NCI-H2107 treated with DMSO at 0.1 percent for 48 hours (cell line): ENCODE measurements at regions not wholly inside any gene's neighbourhood (a gene's known extent, or its start where the extent isn't known, plus 50 kb on each side); places are given as distances from the start of the nearest gene placed in this dataset.
"Not testable (repeated sequence)": the region's sequence is repeated elsewhere in the genome, so short reads cannot be mapped to it uniquely, and the experiment has no call there.

Experiments used
- DNase-seq: peaks from one replicate; lab custom pipeline; 2025; ENCODE audit not compliant: unreplicated experiment; lab: John Stamatoyannopoulos, UW

DNA sequence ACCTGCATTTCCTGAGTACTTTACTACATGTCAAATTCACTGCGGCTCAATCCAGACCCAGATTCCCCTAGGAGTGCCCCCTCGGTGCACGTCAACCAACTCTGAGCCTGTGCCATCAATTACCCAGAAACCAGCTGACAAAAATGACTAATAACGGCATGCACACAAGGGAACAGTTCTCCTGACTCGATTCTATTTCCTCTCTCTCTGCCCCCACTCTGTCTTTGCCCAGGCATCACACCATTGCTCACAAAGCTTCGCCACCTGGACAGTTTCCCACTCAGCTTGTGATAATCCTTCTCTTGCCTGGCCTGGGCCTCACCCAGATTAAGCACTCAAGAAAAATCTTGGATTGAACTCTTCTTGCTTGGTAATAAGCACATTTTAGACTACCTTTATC is 115.3 kb upstream of the NDUFV2 start:
- DNase-seq, result no peak

DNA sequence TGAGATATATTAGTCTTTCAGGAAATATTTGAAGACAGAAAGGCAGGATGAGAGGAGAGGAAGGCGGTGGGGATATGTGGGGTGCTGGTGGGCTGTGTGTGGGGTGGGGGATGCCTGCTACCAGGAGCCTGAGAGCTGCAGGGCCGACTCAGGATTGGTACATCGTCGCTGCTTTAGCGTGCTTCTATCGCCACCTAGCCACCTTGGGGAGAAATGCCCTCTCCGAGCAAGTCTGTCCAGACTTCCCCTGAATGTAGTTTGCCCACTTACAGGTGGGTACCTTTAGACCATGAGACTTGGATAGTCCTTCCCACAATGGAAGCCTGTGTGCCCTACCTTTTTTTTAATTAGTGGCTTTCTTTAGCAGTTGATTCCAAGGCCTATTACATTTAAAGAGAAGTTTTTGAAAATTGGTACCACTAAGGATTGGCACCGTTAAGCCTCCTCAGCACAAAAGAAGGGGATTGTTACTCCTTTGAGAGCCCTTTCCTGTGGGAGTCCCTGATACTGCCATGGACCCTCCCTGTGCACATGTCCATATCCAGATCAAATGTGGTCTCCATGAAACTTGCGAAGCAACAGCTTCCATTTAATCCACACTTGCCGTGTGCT is 114.1 kb upstream of the NDUFV2 start:
- DNase-seq, result peak; percentile 5

GRCh38 chr18:8989017-8989416 is 113.5 kb upstream of the NDUFV2 start:
- no peak for DNase-seq

DNA sequence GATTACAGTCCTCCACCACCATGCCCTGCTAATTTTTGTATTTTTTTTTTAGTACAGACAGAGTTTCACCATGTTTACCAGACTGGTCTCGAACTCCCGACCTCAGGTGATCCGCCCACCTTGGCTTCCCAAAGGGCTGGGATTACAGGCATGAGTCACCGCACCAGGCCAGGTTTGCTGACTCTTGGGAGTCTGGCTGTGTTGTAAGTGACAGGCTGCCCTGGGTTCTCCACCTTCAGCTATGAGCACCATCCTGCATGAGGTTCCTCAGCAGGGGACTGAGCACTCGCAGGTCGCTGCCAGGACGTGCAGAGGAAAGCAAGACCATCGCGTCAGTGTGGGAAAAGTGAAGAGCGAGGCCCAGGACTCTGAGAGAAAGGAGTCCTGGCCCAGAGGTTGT is 112.6 kb upstream of the NDUFV2 start:
- DNase-seq, result no peak

DNA sequence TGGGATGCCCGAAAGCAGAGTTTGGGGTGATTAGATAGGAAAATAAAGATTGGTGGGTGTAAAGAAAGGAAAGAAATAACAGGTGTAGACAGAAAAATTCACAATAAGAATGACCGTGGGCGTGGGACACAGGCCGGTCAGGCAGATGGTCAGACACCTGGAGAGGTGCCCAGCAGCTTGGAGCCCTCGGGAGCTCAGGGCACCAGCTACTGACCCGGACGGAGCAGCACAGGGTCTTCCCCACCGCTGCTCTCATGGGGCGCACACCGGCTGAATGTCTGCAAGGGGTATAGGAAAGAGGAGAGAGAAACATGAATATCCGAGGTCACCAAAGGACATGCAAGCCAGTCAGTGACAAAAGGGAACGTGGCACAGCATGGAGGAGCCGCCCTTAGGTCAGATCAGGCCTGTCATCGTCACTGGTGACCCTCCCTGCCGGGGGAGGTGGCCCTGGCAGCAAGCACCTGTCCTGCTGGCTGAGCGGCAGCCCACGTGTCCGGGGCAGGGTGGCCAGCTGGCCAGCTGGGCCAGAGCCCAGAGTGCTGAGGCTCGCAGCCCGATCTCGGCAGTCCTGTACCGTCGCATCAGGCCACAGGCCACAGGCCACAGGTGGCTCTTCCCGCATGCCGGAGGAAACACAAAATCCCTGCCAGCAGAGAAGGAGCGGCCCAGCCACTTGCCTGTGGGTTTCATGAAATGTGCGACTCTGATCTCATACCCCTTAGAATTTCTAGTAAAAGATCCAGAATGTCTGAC is 112.0 kb upstream of the NDUFV2 start:
- DNase-seq, result no peak

DNA sequence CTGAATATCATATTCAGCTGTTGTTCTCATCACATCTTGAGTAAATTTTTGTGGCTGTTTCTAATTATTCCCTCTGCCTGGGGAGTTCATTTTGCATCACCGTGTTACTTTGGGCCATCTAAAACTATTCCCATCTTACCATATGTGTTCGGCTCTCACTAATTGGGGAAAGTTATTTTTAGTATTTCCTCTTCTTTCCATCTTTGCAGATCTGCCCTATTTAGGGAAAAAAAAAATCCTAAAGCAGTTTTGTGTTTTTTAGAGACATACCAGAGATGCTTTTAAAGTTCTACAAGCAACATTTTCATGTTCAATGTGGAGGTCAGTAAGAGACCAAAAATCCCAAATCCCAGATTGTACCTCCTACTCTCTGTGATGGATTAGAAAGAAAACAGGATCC is 111.3 kb upstream of the NDUFV2 start:
- no peak for DNase-seq

DNA sequence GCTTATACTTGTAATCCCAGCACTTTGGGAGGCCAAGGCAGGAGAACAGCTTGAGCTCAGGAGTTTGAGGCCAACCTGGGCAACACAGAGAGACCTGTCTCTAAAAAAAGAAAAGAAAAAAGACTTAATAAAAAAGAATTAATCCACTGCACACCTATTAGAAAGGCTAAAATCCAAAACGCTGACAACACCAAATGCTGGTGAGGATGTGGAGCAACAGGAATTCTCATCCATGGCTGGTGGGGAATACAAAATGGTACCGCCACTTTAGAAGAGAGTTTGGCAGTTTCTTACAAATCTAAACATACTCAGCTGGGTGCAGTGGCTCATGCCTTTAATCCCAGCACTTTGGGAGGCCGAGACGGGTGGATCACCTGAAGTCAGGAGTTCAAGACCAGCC is 110.0 kb upstream of the NDUFV2 start:
- not testable (repeated sequence) for DNase-seq

DNA sequence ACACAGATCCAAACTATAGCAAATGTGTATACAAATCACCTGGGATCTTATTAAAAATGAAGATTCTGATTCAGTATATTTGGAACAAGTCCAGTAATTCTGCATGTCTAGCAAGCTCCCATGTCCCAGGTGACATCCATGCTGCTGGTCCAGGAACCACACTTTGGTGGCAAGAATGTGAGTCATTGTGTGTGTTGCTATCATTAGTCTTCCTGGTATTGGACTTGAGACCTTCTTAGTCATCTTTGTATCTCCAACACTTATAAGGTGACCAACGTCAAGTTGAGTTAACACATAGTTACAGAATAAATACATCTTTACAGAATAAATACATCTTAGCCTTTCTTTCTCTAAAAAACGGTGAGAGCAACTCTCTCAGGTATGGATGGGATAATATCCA is 107.9 kb upstream of the NDUFV2 start:
- DNase-seq, result no peak

DNA sequence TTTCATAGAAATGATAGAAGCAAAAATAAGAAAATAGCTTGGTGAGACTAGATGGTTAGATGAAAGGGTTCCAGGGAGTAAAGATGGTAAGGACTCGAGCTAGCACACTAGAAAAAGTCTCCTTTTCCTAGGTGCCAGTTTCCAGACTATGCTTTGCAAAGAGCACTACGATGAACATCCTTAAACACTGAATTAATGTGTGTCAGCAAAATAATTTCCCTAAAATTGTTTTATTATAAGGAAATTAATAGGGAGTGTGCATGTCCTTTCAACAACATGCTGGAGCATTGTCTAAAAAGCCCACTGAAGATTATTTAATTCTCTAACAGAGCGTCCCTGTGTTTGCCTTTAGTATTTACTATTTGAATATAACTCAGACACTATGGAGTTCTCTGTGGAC is 107.4 kb upstream of the NDUFV2 start:
- DNase-seq, result no peak

DNA sequence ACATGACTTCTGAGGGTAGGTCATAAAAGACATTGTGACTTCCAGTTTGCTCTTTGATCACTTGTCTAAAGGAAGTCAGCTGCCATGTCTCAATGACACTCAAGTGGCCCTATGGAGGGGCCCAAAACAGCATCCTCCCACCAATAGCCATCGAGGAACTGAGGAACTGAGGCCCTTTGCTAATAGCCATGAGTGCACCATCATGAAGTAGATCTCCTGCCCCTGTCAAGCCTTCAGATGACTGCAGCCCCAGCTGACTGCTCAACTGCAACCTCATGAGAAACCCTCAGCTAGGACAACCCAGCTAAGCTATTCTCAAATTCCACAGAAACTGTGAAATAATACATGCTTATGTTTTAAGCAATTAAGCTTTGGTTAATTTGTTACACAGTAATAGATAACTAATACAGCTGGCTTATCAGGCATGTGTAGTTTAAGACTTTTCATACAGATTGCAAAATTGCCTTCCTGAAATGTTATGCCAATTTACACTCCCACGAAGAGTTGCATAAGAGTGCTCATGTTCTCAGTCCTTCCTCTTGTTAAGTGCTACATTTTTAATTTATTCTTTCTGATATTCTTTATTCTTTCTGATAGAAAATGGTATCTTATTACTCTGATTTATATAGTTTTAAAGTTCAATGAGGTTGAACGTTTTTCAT is 105.6 kb upstream of the NDUFV2 start:
- no peak for DNase-seq

GRCh38 chr18:8997634-8998033 is 104.9 kb upstream of the NDUFV2 start:
- no peak for DNase-seq

DNA sequence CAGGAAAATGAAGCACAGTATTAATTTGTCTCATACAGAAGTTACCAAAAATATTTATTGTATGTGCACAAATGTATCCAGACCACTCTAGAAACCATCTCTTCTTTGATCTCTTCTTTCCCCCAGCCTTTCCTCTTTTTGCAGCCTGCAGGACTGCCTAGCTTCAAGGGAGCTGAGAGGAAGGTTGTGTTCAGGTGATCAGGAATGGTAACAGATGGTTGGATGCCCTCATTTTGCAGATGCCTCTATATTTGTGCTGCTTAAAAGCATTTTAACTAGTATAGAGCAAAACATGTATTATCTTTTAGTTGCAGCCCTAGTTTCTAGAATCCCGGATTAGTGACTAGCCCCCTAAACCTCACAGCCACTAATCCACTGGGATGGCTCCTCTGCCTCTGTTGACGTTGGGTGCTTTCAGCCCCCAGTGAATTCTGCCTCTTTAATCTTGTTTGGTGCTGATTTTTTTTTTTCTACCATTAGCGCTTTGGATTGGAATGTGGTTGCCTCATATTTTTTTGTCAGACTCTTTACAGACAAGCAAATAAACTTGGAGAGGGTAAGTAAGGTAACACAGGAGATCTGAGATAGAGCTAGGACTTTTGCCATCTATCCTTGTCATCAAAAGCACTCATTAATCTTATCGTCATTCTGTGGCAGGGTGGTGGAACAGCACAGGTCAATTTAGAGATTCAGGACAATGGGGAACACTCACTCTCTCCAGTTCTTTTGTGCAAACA is 103.8 kb upstream of the NDUFV2 start:
- peak; percentile 3 for DNase-seq

DNA sequence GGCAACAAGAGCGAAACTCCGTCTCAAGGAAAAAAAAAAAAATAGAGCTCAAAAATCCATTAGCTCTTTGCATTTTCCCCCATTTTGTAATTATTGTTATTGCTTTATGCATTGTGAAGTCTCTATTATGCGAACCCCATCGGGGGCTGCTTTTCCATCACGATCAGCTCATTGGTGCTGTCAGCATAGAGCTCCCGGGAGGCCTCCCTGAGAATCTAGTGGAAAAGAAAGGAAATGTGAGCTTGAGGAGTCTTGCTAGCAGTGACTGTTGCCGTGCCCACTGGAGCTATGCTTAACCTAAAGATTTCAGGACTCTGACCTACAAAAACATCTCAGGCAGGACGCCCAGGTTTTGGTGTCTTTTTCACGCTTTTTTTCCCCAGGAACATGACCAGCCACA is 102.6 kb upstream of the NDUFV2 start:
- DNase-seq, result no peak

DNA sequence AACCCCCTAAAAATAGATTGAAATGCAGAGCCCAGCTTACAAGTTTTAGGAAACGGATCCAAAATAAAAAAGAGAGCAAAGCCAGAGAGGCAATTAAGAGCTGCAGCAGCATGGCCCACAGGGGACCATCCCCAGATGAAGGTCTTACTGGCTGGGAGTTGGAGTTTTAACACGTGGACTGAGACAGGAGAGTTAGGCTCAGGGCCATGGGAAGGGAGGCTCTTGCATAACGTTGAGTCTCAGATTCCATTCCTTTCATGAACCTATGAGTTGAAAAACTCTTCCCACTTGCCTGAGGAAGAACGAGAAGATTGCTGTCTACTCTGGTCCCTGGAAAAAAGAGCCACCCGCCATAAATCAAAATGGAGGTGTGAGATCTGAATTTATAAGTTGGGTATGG is 101.8 kb upstream of the NDUFV2 start:
- DNase-seq, result no peak

DNA sequence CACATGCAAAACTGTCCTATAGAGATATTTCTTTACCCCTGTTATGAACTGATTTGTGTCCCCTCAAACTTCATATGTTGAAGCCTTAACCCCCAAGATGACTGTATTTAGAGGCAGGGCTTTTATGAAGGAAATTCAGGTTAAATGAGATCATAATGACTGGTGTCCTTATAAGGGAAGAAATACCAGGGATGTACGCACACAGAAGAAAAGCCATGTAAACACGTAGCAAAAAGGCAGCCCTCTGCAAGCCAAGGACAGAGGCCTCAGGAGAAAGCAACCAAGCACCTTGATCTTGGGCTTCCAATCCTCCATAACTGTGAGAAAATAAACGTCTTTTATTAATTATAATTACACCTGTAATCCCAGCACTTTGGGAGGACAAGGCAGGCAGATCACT is 101.3 kb upstream of the NDUFV2 start:
- DNase-seq, result no peak

DNA sequence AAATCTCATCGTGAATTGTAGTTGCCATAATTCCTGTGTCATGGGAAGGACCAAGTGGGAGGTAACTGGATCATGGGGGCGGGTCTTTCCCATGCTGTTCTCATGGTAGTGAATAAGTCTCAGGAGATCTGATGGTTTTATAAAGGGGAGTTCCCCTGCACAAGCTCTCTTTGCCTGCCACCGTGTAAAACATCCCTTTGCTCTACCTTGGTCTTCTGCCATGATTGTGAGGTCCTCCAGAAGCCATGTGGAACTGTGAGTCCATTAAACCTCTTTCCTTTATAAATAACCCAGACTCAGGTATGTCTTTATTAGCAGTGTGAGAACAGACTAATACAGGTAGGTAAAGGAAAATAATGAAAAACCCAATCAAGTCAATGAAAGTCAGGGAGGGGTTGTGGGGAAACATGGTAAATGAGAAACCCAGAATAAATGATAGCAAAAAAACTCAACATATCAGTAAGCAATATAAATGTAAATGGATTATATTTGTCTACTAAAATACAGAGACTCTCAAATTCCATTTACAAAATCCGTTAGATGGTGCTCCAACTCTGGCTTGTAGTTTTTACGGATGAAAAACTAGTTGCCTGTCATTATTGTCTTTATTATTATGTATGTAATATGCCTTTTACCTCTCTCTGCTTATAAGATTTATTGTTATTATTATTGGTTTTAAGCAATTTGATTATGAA is 98.9 kb upstream of the NDUFV2 start:
- DNase-seq, result no peak

DNA sequence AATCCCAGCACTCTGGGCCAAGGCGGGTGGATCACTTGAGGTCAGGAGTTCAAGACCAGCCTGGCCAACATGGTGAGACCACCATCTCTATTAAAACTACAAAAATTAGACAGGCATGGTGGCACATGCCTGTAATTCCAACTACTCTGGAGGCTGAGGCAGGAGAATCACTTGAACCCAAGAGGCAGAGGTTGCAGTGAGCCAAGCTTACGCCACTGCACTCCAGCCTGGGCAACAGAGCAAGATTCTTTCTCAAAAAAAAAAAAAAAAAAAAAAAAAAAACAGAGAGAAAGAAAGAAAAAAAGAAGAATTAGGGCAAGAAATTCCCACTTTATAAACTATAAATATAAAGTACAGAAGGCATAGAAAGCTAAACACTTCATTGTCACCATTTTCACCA is 98.2 kb upstream of the NDUFV2 start:
- not testable (repeated sequence) for DNase-seq

- not testable (repeated sequence) for DNase-seq
These were observed 94.8 kb upstream of the NDUFV2 start for GRCh38 chr18:9007700-9008099.

GRCh38 chr18:9008200-9008708 is 94.2 kb upstream of the NDUFV2 start:
- no peak for DNase-seq

GRCh38 chr18:9008709-9009635 is 93.5 kb upstream of the NDUFV2 start:
- no peak for DNase-seq
